Panc1 (cell line): ENCODE measurements at regions not wholly inside any gene's neighbourhood (a gene's known extent, or its start where the extent isn't known, plus 50 kb on each side); places are given as distances from the start of the nearest gene placed in this dataset.

Experiments
- CTCF ChIP-seq: fragments of 450-650 bp; IDR thresholded peaks from 2 replicates; pipeline ENCODE4 v1.5.1; 2017; ENCODE audit warnings: mild to moderate bottlenecking
- POLR2AphosphoS5 ChIP-seq: IDR thresholded peaks from 2 replicates; pipeline ENCODE4 v1.6.1; 2012; ENCODE audit warnings: mild to moderate bottlenecking, low read depth, low read length, moderate library complexity
- TCF7L2 ChIP-seq: IDR thresholded peaks from 2 replicates; pipeline ENCODE4 v1.6.1; 2011; ENCODE audit warnings: mild to moderate bottlenecking, low read depth, low read length, inconsistent platforms
- TF ChIP-seq, protein P1 (sequence below), 2 experiments: IDR thresholded peaks; 2 replicates each; pipeline ENCODE4 v1.6.1; 2011 to 2012; ENCODE audit warnings: low read depth in 2 of 2, control low read depth in 1 of 2, low read length in 1 of 2, mild to moderate bottlenecking in 1 of 2, moderate library complexity in 1 of 2; ENCODE audit not compliant: insufficient read depth in 1 of 2

DNA sequence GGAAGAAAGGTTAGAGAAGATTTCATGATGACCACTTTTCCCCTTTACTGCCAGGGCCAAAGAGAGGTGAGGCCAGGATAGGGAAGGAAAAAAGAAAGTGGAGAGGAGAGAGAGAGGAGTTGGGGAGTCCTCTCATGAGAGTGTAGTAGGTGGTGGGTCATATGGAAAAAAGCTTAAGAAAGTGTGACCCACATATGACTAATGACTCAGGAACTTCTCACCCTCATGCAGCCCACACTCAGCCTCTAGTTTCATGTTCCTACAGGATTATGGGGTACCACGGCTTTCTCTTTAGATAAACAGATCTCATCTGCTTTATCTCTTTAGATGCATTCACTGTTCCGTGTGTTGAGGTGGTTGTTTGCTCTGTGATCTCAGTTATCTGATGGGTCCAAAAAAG is 462.5 kb upstream of the IGFBP3 start:
- TF ChIP-seq CTCF: no peak; the same call in 1 of the 2 replicates
- TF ChIP-seq POLR2AphosphoS5: no peak
- no peak for TF ChIP-seq TCF7L2
- TF ChIP-seq, protein P1, sequence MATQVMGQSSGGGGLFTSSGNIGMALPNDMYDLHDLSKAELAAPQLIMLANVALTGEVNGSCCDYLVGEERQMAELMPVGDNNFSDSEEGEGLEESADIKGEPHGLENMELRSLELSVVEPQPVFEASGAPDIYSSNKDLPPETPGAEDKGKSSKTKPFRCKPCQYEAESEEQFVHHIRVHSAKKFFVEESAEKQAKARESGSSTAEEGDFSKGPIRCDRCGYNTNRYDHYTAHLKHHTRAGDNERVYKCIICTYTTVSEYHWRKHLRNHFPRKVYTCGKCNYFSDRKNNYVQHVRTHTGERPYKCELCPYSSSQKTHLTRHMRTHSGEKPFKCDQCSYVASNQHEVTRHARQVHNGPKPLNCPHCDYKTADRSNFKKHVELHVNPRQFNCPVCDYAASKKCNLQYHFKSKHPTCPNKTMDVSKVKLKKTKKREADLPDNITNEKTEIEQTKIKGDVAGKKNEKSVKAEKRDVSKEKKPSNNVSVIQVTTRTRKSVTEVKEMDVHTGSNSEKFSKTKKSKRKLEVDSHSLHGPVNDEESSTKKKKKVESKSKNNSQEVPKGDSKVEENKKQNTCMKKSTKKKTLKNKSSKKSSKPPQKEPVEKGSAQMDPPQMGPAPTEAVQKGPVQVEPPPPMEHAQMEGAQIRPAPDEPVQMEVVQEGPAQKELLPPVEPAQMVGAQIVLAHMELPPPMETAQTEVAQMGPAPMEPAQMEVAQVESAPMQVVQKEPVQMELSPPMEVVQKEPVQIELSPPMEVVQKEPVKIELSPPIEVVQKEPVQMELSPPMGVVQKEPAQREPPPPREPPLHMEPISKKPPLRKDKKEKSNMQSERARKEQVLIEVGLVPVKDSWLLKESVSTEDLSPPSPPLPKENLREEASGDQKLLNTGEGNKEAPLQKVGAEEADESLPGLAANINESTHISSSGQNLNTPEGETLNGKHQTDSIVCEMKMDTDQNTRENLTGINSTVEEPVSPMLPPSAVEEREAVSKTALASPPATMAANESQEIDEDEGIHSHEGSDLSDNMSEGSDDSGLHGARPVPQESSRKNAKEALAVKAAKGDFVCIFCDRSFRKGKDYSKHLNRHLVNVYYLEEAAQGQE (IDR thresholded peaks at IDR 0.05; ENCODE audit: insufficient read depth in 1 of 2, low read depth in 2 of 2, low read length in 1 of 2): no peak
